B cell (primary cell): ENCODE measurements at regions not wholly inside any gene's neighbourhood (a gene's known extent, or its start where the extent isn't known, plus 50 kb on each side); places are given as distances from the start of the nearest gene placed in this dataset.

Source experiments
- ATAC-seq: fragments of 200-7000 bp; cut with Tn5 transposase; one replicate; pipeline ENCODE4 v1.10.0; 2021; ENCODE audit warnings: low read depth, mild to moderate bottlenecking, moderate number of reproducible peaks, moderate library complexity
- CTCF ChIA-PET: fragments of 350-600 bp; sonication (Branson Sonifier 250); formaldehyde crosslinking; loops from one replicate; lab custom pipeline; 2021; ENCODE audit warnings: antibody characterized with exemption, inconsistent platforms; lab: Charles Lee
- POLR2A ChIA-PET: fragments of 350-600 bp; sonication (Branson Sonifier 250); formaldehyde crosslinking; loops from one replicate; lab custom pipeline; 2021; ENCODE audit warnings: antibody characterized with exemption; lab: Charles Lee
- DNase-seq: peaks from one replicate; pipeline ENCODE4 v3.0.0; 2013
- H2AFZ ChIP-seq: 2 replicates; pipeline ENCODE4 v1.6.1; 2012; ENCODE audit warnings: mild to moderate bottlenecking, low read depth, low read length; ENCODE audit not compliant: insufficient read depth, poor library complexity, severe bottlenecking
- H3K27ac ChIP-seq, 2 donors: 1 replicate in 1 of 2; 2 replicates in 1 of 2; pipeline ENCODE4 v1.5.1; 2012 to 2013; ENCODE audit warnings: low read length in 2 of 2, mild to moderate bottlenecking in 2 of 2, moderate library complexity in 1 of 2
- H3K27me3 ChIP-seq, 4 experiments: fragments of 200-600 bp in 1 of 4; sonication (generic) in 1 of 4; replicated peaks in 1 of 4; 1 replicate in 2 of 4; 2 replicates in 2 of 4; pipeline versions ENCODE4 v1.6.1 to v1.7.0; 2013 to 2016; ENCODE audit warnings: low read length in 3 of 4, mild to moderate bottlenecking in 2 of 4, mixed read lengths in 1 of 4, moderate library complexity in 1 of 4; ENCODE audit not compliant: insufficient read depth in 4 of 4, control insufficient read depth in 3 of 4; ENCODE audit errors: control extremely low read depth in 1 of 4
- H3K36me3 ChIP-seq, 2 experiments: replicated peaks in 1 of 2; 1 replicate in 1 of 2; 2 replicates in 1 of 2; pipeline versions ENCODE4 v1.6.1 to v1.7.1; 2013; ENCODE audit warnings: low read length in 1 of 2; ENCODE audit not compliant: insufficient read depth in 2 of 2, control insufficient read depth in 1 of 2; ENCODE audit errors: control extremely low read depth in 1 of 2, extremely low read depth in 1 of 2
- H3K4me1 ChIP-seq, 2 donors: fragments of 200-600 bp in 1 of 2; sonication (generic) in 1 of 2; 1 replicate in 1 of 2; 2 replicates in 1 of 2; pipeline versions ENCODE4 v1.5.1 to v1.6.1; 2013 to 2017; ENCODE audit warnings: low read length in 2 of 2; ENCODE audit not compliant: control insufficient read depth in 2 of 2, insufficient read depth in 2 of 2
- H3K4me2 ChIP-seq: replicated peaks from 2 replicates; pipeline ENCODE3; 2012; ENCODE audit warnings: mild to moderate bottlenecking, low read depth, low read length; ENCODE audit not compliant: poor library complexity, severe bottlenecking
- H3K4me3 ChIP-seq, 5 experiments: fragments of 200-600 bp in 1 of 5; sonication (generic) in 1 of 5; 1 replicate in 3 of 5; 2 replicates in 2 of 5; pipeline versions ENCODE4 v1.5.1 to v1.7.0; 2011 to 2016; ENCODE audit warnings: low read length in 4 of 5, mild to moderate bottlenecking in 4 of 5, low read depth in 2 of 5, control low read depth in 1 of 5, moderate library complexity in 1 of 5; ENCODE audit not compliant: insufficient read depth in 1 of 5; ENCODE audit errors: control extremely low read depth in 1 of 5, extremely low read depth in 1 of 5
- H3K79me2 ChIP-seq: fragments of 200-600 bp; sonication (generic); one replicate; pipeline ENCODE4 v1.6.0; 2016; ENCODE audit warnings: low read length; ENCODE audit not compliant: control insufficient read depth, insufficient read depth
- H3K9ac ChIP-seq: fragments of 200-600 bp; sonication (generic); 2 replicates; pipeline ENCODE4 v1.6.1; 2017; ENCODE audit warnings: mild to moderate bottlenecking, low read length, moderate library complexity
- H3K9me3 ChIP-seq, 3 donors: one replicate each; pipeline versions ENCODE4 v1.6.1 to v1.7.1; 2013; ENCODE audit warnings: low read length in 2 of 3; ENCODE audit not compliant: control insufficient read depth in 2 of 3, insufficient read depth in 1 of 3; ENCODE audit errors: control extremely low read depth in 1 of 3
- H4K20me1 ChIP-seq: 2 replicates; pipeline ENCODE4 v1.6.0; 2012; ENCODE audit warnings: mild to moderate bottlenecking, low read length; ENCODE audit not compliant: insufficient read depth, control insufficient read depth, poor library complexity, severe bottlenecking
- H3K27ac Mint-ChIP-seq: one replicate; pipeline ENCODE4 v1.8.0; 2021; ENCODE audit warnings: mixed read lengths
- H3K27me3 Mint-ChIP-seq: one replicate; pipeline ENCODE4 v1.8.0; 2021; ENCODE audit warnings: mixed read lengths
- H3K4me1 Mint-ChIP-seq: one replicate; pipeline ENCODE4 v1.8.0; 2021; ENCODE audit warnings: mixed read lengths
- H3K4me3 Mint-ChIP-seq: one replicate; pipeline ENCODE4 v1.8.0; 2021; ENCODE audit warnings: mixed read lengths
- H3K9me3 Mint-ChIP-seq: one replicate; pipeline ENCODE4 v1.8.0; 2022; ENCODE audit warnings: mixed read lengths; ENCODE audit not compliant: insufficient read depth
- CTCF ChIP-seq: fragments of 200-600 bp; IDR thresholded peaks from one replicate; pipeline ENCODE4 v1.8.0; 2022; ENCODE audit warnings: antibody characterized with exemption, mild to moderate bottlenecking
- EZH2 ChIP-seq: IDR thresholded peaks from 2 replicates; pipeline ENCODE4 v1.6.1; 2012; ENCODE audit warnings: borderline replicate concordance, low read depth, mild to moderate bottlenecking, moderate library complexity, low read length; ENCODE audit not compliant: insufficient read depth, poor library complexity, severe bottlenecking
- WGBS: methylation state at CpG from one replicate; pipeline ENCODE4 v1.1.5; 2013; ENCODE audit warnings: missing lambda C conversion rate; ENCODE audit not compliant: insufficient coverage; 5-methylcytosine and 5-hydroxymethylcytosine counted together
- intact Hi-C: fragments of 100-400 bp; cut with micrococcal nuclease; formaldehyde crosslinking; loops from one replicate; pipeline ENCODE4 v1.10.0; 2022

GRCh38 chr4:11151500-11151899, 277.2 kb downstream of the HS3ST1 start:
- no peak overlapping the region for H3K4me3 ChIP-seq
- WGBS: 100% methylated on average over 2 of the region's 5 CpGs
- Mint-ChIP-seq H3K27me3 (peaks cover 5% of the 10 kb centered on the region), H3K4me1 (peaks cover 24% of the 10 kb centered on the region), H3K4me3 (no peak overlapping the region), H3K27ac (no peak overlapping the region), H3K9me3 (no peaks in the 10 kb centered on the region)
- H3K79me2 ChIP-seq: no peaks in the 10 kb centered on the region
- ATAC-seq (no peak), DNase-seq (no peak)
- POLR2A ChIA-PET: no interaction called here
- intact Hi-C loops: no loop called here
- no peak overlapping the region for H3K4me2 ChIP-seq
- H3K9ac ChIP-seq: no peak overlapping the region
- CTCF ChIA-PET: no interaction called here
- no peaks in the 10 kb centered on the region for H4K20me1 ChIP-seq
- TF ChIP-seq CTCF (no peak), EZH2 (no peak)
- peaks cover 14 to 15% of the 10 kb centered on the region in 2 donors for H3K4me1 ChIP-seq
- H3K27ac ChIP-seq: no peak overlapping the region
- H3K36me3 ChIP-seq: no peaks in the 10 kb centered on the region
- H3K9me3 ChIP-seq: no peaks in the 10 kb centered on the region
- no peaks in the 10 kb centered on the region for H3K27me3 ChIP-seq
- H2AFZ ChIP-seq: no peak overlapping the region

- peak overlapping the region; percentile 34 for H3K27ac Mint-ChIP-seq
- Histone ChIP-seq H3K4me3 (peak overlapping the region in 1 of 5 experiments; percentile 22), H3K79me2 (no peaks in the 10 kb centered on the region), H3K36me3 (no peaks in the 10 kb centered on the region), H3K4me2 (peak overlapping the region; percentile 59), H2AFZ (peak overlapping the region; percentile 56), H3K27me3 (no peaks in the 10 kb centered on the region), H4K20me1 (no peaks in the 10 kb centered on the region), H3K9me3 (no peaks in the 10 kb centered on the region), H3K27ac (no peak overlapping the region), H3K9ac (peak overlapping the region; percentile 20), H3K4me1 (peaks cover 14 to 15% of the 10 kb centered on the region in 2 donors)
- no CpG with 5 or more reads among the region's 4 CpGs for WGBS
- ATAC-seq (peak; percentile 47), DNase-seq (peak; percentile 21)
- H3K9me3 Mint-ChIP-seq: no peaks in the 10 kb centered on the region
- intact Hi-C loops: no loop called here
- peak overlapping the region; percentile 68 for H3K4me3 Mint-ChIP-seq
- ChIA-PET CTCF (no interaction called here), POLR2A (no interaction called here)
- no peak for TF ChIP-seq EZH2
- TF ChIP-seq CTCF: no peak
- no peaks in the 10 kb centered on the region for H3K27me3 Mint-ChIP-seq
- H3K4me1 Mint-ChIP-seq: peaks cover 24% of the 10 kb centered on the region
These were observed 279.0 kb downstream of the HS3ST1 start for GRCh38 chr4:11149612-11150259.
